MM.1S (cell line): ENCODE measurements at regions not wholly inside any gene's neighbourhood (a gene's known extent, or its start where the extent isn't known, plus 50 kb on each side); places are given as distances from the start of the nearest gene placed in this dataset.

Source experiments
- DNase-seq: peaks from one replicate; pipeline ENCODE4 v3.0.0-alpha.2; 2015
- H2AFZ ChIP-seq: fragments of 300-600 bp; sonication (generic); 2 replicates; pipeline ENCODE4 v1.6.0; 2016; ENCODE audit warnings: antibody characterized with exemption, low read length
- H3F3A ChIP-seq: fragments of 300-600 bp; sonication (generic); 2 replicates; pipeline ENCODE4 v1.6.1; 2016; ENCODE audit warnings: mild to moderate bottlenecking, antibody characterized with exemption, low read length, moderate library complexity, mixed read lengths; ENCODE audit not compliant: insufficient read depth
- H3K27ac ChIP-seq: fragments of 300-600 bp; sonication (generic); 2 replicates; pipeline ENCODE4 v1.5.1; 2016; ENCODE audit warnings: mild to moderate bottlenecking, low read length
- H3K27me3 ChIP-seq: fragments of 300-600 bp; sonication (generic); replicated peaks from 2 replicates; pipeline ENCODE4 v1.6.0; 2016; ENCODE audit warnings: low read length; ENCODE audit not compliant: insufficient read depth
- H3K36me3 ChIP-seq: fragments of 300-600 bp; sonication (generic); replicated peaks from 2 replicates; pipeline ENCODE4 v1.6.1; 2016; ENCODE audit warnings: mild to moderate bottlenecking, low read length, mixed read lengths; ENCODE audit not compliant: insufficient read depth
- H3K4me1 ChIP-seq: fragments of 300-600 bp; sonication (generic); 2 replicates; pipeline ENCODE4 v1.6.1; 2016; ENCODE audit warnings: low read length, mixed read lengths
- H3K4me2 ChIP-seq: fragments of 300-600 bp; sonication (generic); 2 replicates; pipeline ENCODE4 v1.6.0; 2016; ENCODE audit warnings: low read depth, low read length
- H3K4me3 ChIP-seq: fragments of 300-600 bp; sonication (generic); 2 replicates; pipeline ENCODE4 v1.5.1; 2016; ENCODE audit warnings: low read length, mixed read lengths
- H3K79me2 ChIP-seq: fragments of 300-600 bp; sonication (generic); 2 replicates; pipeline ENCODE4 v1.6.1; 2016; ENCODE audit warnings: mixed run types, low read length, mixed read lengths
- H3K9ac ChIP-seq: fragments of 300-600 bp; sonication (generic); 2 replicates; pipeline ENCODE4 v1.6.1; 2016; ENCODE audit warnings: low read length, mixed read lengths
- H3K9me2 ChIP-seq: fragments of 300-600 bp; sonication (generic); replicated peaks from 2 replicates; pipeline ENCODE4 v1.6.1; 2016; ENCODE audit warnings: mild to moderate bottlenecking, low read length, mixed read lengths; ENCODE audit not compliant: insufficient read depth
- H3K9me3 ChIP-seq: fragments of 300-600 bp; sonication (generic); replicated peaks from 2 replicates; pipeline ENCODE4 v1.6.1; 2016; ENCODE audit warnings: mild to moderate bottlenecking, low read length, mixed read lengths; ENCODE audit not compliant: insufficient read depth
- H4K20me1 ChIP-seq: fragments of 300-600 bp; sonication (generic); 2 replicates; pipeline ENCODE4 v1.6.1; 2016; ENCODE audit warnings: mild to moderate bottlenecking, low read length, moderate library complexity, mixed read lengths; ENCODE audit not compliant: insufficient read depth
- EZH2 ChIP-seq: fragments of 300-600 bp; sonication (generic); optimal IDR thresholded peaks from 2 replicates; pipeline ENCODE3; 2017; ENCODE audit warnings: low read depth, mild to moderate bottlenecking, antibody characterized with exemption, low read length, mixed read lengths
- EZH2phosphoT487 ChIP-seq: fragments of 300-600 bp; sonication (generic); IDR thresholded peaks from 2 replicates; pipeline ENCODE4 v1.6.1; 2018; ENCODE audit warnings: antibody characterized with exemption, low read length
- TF ChIP-seq, protein P1 (sequence below): fragments of 300-600 bp; sonication (generic); IDR thresholded peaks from 2 replicates; pipeline ENCODE4 v1.5.1; 2016; ENCODE audit warnings: antibody characterized with exemption, low read length, mixed read lengths

DNA sequence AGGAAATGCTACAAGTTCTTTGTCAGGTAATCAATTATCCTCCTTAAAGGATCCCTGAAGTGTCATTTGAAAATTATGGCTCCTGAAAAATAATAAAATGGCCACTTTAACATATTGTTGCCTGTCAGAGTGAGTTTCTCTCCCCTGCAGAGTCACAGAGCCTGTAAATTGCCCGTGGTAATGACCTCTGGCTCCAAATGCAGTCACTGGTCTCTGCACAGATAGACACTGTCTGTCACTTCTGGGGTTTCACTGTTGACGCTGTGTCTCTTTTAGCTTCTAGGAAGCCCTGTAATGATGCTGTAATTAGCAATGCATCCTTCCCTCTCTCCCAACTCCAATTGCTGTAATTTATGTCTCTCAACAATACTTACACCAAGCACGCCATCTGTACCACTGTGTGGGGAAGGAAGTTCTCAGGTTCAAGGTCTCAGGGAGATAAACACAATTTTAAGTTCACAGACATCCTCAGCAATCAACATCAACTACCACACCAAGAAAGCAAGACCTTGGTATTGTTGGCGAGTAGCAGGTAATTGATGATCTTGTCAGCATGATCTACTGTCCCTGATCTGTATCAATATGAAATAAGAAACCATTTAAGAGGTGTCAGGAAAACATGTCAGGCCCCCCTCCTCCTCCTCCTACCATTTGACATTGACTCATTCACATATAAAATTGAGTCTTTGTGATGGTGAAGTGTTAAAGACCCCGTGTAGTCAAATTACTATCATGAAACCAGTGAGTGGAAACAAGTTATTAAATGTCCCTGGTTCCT lies 91.2 kb upstream of the SULF2 start:
- Histone ChIP-seq H3K27me3 (no peaks in the 10 kb centered on the region), H3K4me1 (no peaks in the 10 kb centered on the region), H4K20me1 (no peaks in the 10 kb centered on the region), H3K9ac (no peak overlapping the region), H3F3A (no peaks in the 10 kb centered on the region), H3K79me2 (no peaks in the 10 kb centered on the region), H2AFZ (no peak overlapping the region), H3K9me3 (no peaks in the 10 kb centered on the region), H3K9me2 (no peaks in the 10 kb centered on the region), H3K4me3 (no peak overlapping the region), H3K4me2 (no peak overlapping the region), H3K27ac (no peak overlapping the region), H3K36me3 (no peaks in the 10 kb centered on the region)
- DNase-seq, result no peak
- TF ChIP-seq EZH2phosphoT487 (no peak), EZH2 (no peak)
- TF ChIP-seq, protein P1, sequence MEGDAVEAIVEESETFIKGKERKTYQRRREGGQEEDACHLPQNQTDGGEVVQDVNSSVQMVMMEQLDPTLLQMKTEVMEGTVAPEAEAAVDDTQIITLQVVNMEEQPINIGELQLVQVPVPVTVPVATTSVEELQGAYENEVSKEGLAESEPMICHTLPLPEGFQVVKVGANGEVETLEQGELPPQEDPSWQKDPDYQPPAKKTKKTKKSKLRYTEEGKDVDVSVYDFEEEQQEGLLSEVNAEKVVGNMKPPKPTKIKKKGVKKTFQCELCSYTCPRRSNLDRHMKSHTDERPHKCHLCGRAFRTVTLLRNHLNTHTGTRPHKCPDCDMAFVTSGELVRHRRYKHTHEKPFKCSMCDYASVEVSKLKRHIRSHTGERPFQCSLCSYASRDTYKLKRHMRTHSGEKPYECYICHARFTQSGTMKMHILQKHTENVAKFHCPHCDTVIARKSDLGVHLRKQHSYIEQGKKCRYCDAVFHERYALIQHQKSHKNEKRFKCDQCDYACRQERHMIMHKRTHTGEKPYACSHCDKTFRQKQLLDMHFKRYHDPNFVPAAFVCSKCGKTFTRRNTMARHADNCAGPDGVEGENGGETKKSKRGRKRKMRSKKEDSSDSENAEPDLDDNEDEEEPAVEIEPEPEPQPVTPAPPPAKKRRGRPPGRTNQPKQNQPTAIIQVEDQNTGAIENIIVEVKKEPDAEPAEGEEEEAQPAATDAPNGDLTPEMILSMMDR, result no peak

DNA sequence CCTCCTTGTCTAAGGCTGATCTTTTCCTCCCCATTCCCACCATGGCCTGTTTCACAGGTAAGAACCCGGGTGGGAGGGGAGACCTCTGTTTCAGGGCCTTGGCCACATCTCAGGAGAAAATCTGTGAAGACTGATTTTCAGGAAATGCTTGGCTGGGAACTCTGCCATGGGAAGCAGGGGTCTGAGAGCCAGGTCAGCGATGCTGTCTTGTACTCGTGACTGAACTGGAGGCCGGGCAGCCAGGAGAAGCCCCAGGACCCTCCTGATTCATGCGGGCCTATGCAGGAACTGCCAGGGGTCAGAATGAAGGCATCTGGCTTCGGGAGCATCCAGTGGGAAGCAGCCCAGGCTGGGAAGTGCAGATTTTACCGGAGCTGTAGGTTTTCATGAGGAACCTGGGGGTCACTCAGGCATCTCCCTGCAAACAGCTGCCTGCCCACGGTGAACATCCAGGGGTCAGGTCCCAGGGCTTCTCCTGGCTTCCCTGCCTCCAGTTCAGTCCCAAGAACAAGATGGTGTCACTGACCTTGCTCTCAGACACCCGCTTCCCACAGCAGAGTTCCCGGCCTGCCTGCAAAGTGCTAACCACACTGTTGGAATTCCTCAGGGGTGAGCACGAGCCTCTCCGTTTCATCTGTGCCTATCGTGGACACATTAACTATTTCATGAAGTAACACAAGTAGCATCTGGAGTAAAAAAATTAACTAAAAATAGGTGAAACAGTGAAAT lies 90.2 kb upstream of the SULF2 start:
- no peaks in the 10 kb centered on the region for H3K27me3 ChIP-seq
- no peak overlapping the region for H3K9ac ChIP-seq
- H3K4me1 ChIP-seq, result no peaks in the 10 kb centered on the region
- no peak for DNase-seq
- no peak overlapping the region for H3K4me3 ChIP-seq
- TF ChIP-seq, protein P1, result no peak
- TF ChIP-seq EZH2 (no peak), EZH2phosphoT487 (no peak)
- no peaks in the 10 kb centered on the region for H3K9me2 ChIP-seq
- no peak overlapping the region for H2AFZ ChIP-seq
- H3K27ac ChIP-seq, result no peak overlapping the region
- no peaks in the 10 kb centered on the region for H3K79me2 ChIP-seq
- H3K4me2 ChIP-seq, result no peak overlapping the region
- no peaks in the 10 kb centered on the region for H3K9me3 ChIP-seq
- H3F3A ChIP-seq, result no peaks in the 10 kb centered on the region
- no peaks in the 10 kb centered on the region for H3K36me3 ChIP-seq
- H4K20me1 ChIP-seq, result no peaks in the 10 kb centered on the region

DNA sequence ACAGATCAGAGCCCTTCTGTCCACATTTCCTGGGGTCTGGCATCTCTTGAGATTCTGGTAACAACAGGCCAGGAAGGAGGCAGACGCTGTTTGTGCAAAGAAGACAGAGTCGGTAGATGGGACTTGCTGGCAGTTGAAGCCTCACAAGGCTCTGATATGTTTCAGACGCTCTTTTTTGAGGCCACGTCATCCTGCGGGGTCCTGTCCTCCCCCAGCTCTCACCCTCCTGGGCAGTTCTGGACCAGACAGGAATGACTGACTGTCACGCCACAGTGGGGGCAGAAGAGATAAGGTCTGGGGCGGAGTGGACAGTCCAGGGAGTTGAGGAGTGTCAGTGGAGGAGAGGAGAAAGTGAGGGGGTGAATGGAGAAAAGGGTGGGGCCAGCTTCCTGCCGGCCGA lies 87.1 kb upstream of the SULF2 start:
- no peak for DNase-seq
- H3K27me3 ChIP-seq, result no peaks in the 10 kb centered on the region
- no peaks in the 10 kb centered on the region for H3K9me3 ChIP-seq
- H3K27ac ChIP-seq, result no peak overlapping the region
- TF ChIP-seq EZH2phosphoT487, result no peak
- no peak for TF ChIP-seq EZH2
- TF ChIP-seq, protein P1, result no peak
- H2AFZ ChIP-seq, result no peak overlapping the region
- no peak overlapping the region for H3K9ac ChIP-seq
- no peaks in the 10 kb centered on the region for H3K36me3 ChIP-seq
- H3K4me3 ChIP-seq, result no peak overlapping the region
- no peaks in the 10 kb centered on the region for H3F3A ChIP-seq
- no peaks in the 10 kb centered on the region for H3K4me1 ChIP-seq
- no peak overlapping the region for H3K4me2 ChIP-seq
- no peaks in the 10 kb centered on the region for H4K20me1 ChIP-seq
- no peaks in the 10 kb centered on the region for H3K9me2 ChIP-seq
- H3K79me2 ChIP-seq, result no peaks in the 10 kb centered on the region
